Nephron progenitor cell (in vitro differentiated cells): ENCODE measurements at regions not wholly inside any gene's neighbourhood (a gene's known extent, or its start where the extent isn't known, plus 50 kb on each side); places are given as distances from the start of the nearest gene placed in this dataset.

Experiments used
- DNase-seq: peaks from one replicate; pipeline ENCODE4 v3.0.0; 2021
- H3K27ac Mint-ChIP-seq: 2 replicates; pipeline ENCODE4 v1.8.0; 2021; ENCODE audit warnings: mild to moderate bottlenecking, moderate library complexity, mixed read lengths
- H3K27me3 Mint-ChIP-seq: 2 replicates; pipeline ENCODE4 v1.8.0; 2021; ENCODE audit warnings: mild to moderate bottlenecking, low read depth, mixed read lengths; ENCODE audit not compliant: poor library complexity
- H3K36me3 Mint-ChIP-seq: 2 replicates; pipeline ENCODE4 v1.8.0; 2021; ENCODE audit warnings: low read depth, mixed read lengths
- H3K4me1 Mint-ChIP-seq: 2 replicates; pipeline ENCODE4 v1.8.0; 2021; ENCODE audit warnings: mixed read lengths
- H3K4me3 Mint-ChIP-seq: 2 replicates; pipeline ENCODE4 v1.8.0; 2021; ENCODE audit warnings: mild to moderate bottlenecking, moderate library complexity, mixed read lengths
- H3K9me3 Mint-ChIP-seq: 2 replicates; pipeline ENCODE4 v1.8.0; 2021; ENCODE audit warnings: mild to moderate bottlenecking, moderate library complexity, mixed read lengths
- CTCF ChIP-seq: fragments of 200-600 bp; sonication (generic); IDR thresholded peaks from 2 replicates; pipeline ENCODE4 v1.5.0; 2021; ENCODE audit warnings: antibody characterized with exemption

- peaks cover 18% of the 10 kb centered on the region for H3K4me1 Mint-ChIP-seq
- no peak for DNase-seq
- H3K27ac Mint-ChIP-seq, result no peak overlapping the region
- TF ChIP-seq CTCF, result no peak
- H3K27me3 Mint-ChIP-seq, result peaks cover 9% of the 10 kb centered on the region
- H3K36me3 Mint-ChIP-seq, result peaks cover 5% of the 10 kb centered on the region
- H3K9me3 Mint-ChIP-seq, result peaks cover 53% of the 10 kb centered on the region
- H3K4me3 Mint-ChIP-seq, result no peak overlapping the region
Observed at GRCh38 chr14:101483829-101484228, 77.5 kb upstream of the DIO3 start.

GRCh38 chr14:101489092-101489760 is 72.1 kb upstream of the DIO3 start:
- DNase-seq, result no peak
- H3K27ac Mint-ChIP-seq, result no peak overlapping the region
- H3K36me3 Mint-ChIP-seq, result peaks cover 5% of the 10 kb centered on the region
- H3K4me3 Mint-ChIP-seq, result no peak overlapping the region
- peaks cover 60% of the 10 kb centered on the region for H3K9me3 Mint-ChIP-seq
- H3K4me1 Mint-ChIP-seq, result no peaks in the 10 kb centered on the region
- TF ChIP-seq CTCF, result no peak
- peaks cover 9% of the 10 kb centered on the region for H3K27me3 Mint-ChIP-seq

- peaks cover under 1% of the 10 kb centered on the region for H3K4me1 Mint-ChIP-seq
- H3K27ac Mint-ChIP-seq, result no peak overlapping the region
- peaks cover 14% of the 10 kb centered on the region for H3K27me3 Mint-ChIP-seq
- DNase-seq, result no peak
- peaks cover 5% of the 10 kb centered on the region for H3K36me3 Mint-ChIP-seq
- no peak overlapping the region for H3K4me3 Mint-ChIP-seq
- peaks cover 55% of the 10 kb centered on the region for H3K9me3 Mint-ChIP-seq
- no peak for TF ChIP-seq CTCF
Observed at GRCh38 chr14:101490771-101491170, 70.5 kb upstream of the DIO3 start.

- Mint-ChIP-seq H3K9me3 (peaks cover 49% of the 10 kb centered on the region), H3K27ac (no peak overlapping the region), H3K36me3 (peaks cover 5% of the 10 kb centered on the region), H3K27me3 (peaks cover 15% of the 10 kb centered on the region), H3K4me1 (peaks cover 11% of the 10 kb centered on the region), H3K4me3 (no peak overlapping the region)
- no peak for TF ChIP-seq CTCF
- DNase-seq, result no peak
Observed at GRCh38 chr14:101491841-101492240, 69.5 kb upstream of the DIO3 start.

GRCh38 chr14:101492716-101493115 is 68.6 kb upstream of the DIO3 start:
- DNase-seq, result no peak
- Mint-ChIP-seq H3K4me1 (peaks cover 20% of the 10 kb centered on the region), H3K9me3 (peaks cover 47% of the 10 kb centered on the region), H3K36me3 (peaks cover 5% of the 10 kb centered on the region), H3K4me3 (no peak overlapping the region), H3K27ac (no peak overlapping the region), H3K27me3 (peaks cover 19% of the 10 kb centered on the region)
- no peak for TF ChIP-seq CTCF

GRCh38 chr14:101494826-101495225 is 66.5 kb upstream of the DIO3 start:
- H3K9me3 Mint-ChIP-seq, result peaks cover 29% of the 10 kb centered on the region
- peaks cover 5% of the 10 kb centered on the region for H3K36me3 Mint-ChIP-seq
- H3K27me3 Mint-ChIP-seq, result peaks cover 19% of the 10 kb centered on the region
- no peak for DNase-seq
- TF ChIP-seq CTCF, result no peak
- H3K27ac Mint-ChIP-seq, result no peak overlapping the region
- no peak overlapping the region for H3K4me3 Mint-ChIP-seq
- peaks cover 24% of the 10 kb centered on the region for H3K4me1 Mint-ChIP-seq
